ENCODE measurements at regions not wholly inside any gene's neighbourhood (a gene's known extent, or its start where the extent isn't known, plus 50 kb on each side); places are given as distances from the start of the nearest gene placed in this dataset.

DNA sequence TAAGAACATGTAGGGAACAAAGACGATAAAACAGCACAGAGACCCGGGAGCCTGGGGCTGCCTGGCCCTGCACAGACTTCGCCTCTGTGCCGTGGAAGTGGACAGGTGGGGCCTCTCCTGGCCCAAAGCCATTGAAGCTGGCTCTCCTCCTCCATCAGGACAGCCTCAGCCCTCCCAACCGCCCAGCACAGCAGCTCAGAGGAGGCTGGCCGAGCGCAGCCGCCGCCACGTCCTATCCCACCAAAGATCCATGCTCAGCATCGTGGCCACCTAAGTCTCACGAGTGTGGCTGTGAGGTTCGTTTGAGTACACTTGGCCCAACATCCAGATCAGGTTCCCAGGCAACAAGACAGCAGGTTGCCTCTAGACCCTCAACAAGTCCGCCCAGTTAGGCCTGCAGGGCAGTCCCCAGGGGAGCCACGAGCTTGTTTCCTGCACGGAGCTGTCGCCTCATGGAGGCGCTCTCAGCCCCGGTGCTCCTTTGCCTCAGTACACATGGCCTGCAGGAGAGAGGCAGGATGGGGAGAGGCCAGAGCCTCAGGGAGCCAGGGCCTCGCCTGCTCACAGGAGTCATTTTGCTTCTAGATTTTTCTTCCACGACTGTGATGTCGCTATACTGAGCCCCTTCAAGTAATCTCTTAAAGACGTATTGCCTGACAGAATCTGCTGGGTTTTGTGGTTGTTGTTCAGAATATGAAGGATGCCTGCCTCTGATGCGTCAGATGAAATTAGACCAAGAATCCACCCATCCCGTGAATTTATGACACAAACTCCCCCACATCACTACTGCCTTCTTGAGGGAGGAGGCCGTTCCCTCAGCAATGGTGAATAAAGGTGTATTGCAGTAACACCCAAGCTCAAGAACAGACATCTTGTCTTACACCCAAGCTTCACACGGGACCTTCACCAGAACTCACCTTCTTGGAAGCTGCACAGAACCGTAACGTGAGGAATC is 102.7 kb downstream of the RNASET2 start:
- TF ChIP-seq, protein P1, sequence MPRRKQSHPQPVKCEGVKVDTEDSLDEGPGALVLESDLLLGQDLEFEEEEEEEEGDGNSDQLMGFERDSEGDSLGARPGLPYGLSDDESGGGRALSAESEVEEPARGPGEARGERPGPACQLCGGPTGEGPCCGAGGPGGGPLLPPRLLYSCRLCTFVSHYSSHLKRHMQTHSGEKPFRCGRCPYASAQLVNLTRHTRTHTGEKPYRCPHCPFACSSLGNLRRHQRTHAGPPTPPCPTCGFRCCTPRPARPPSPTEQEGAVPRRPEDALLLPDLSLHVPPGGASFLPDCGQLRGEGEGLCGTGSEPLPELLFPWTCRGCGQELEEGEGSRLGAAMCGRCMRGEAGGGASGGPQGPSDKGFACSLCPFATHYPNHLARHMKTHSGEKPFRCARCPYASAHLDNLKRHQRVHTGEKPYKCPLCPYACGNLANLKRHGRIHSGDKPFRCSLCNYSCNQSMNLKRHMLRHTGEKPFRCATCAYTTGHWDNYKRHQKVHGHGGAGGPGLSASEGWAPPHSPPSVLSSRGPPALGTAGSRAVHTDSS (CRISPR knock-in tag; conservative IDR thresholded peaks at IDR 0.05) = no peak
- TF ChIP-seq ZBTB21 (CRISPR knock-in tag; IDR thresholded peaks at IDR 0.05) (no peak), ZFP1 (CRISPR knock-in tag; IDR thresholded peaks at IDR 0.05) (no peak), CTCF (CRISPR knock-in tag; IDR thresholded peaks at IDR 0.05) (no peak), PBX2 (CRISPR knock-in tag; IDR thresholded peaks at IDR 0.05) (no peak), HIVEP1 (CRISPR knock-in tag; IDR thresholded peaks at IDR 0.05) (no peak), MYC (CRISPR knock-in tag; IDR thresholded peaks at IDR 0.05; ENCODE audit: borderline replicate concordance) (no peak), SNRNP70 (IDR thresholded peaks at IDR 0.05; ENCODE audit: low read depth, low read length) (no peak), ZNF761 (CRISPR knock-in tag; conservative IDR thresholded peaks at IDR 0.05) (no peak), ZNF274 (CRISPR knock-in tag; IDR thresholded peaks at IDR 0.05) (no peak), E2F1 (CRISPR knock-in tag; IDR thresholded peaks at IDR 0.05) (no peak), BRCA1 (CRISPR knock-in tag; IDR thresholded peaks at IDR 0.05) (no peak)

Data from HepG2 (cell line).